Upper lobe of left lung (tissue), 4 donors: ENCODE measurements at regions not wholly inside any gene's neighbourhood (a gene's known extent, or its start where the extent isn't known, plus 50 kb on each side); places are given as distances from the start of the nearest gene placed in this dataset.

Source experiments
- POLR2AphosphoS5 ChIP-seq, 2 donors: sonication (generic); formaldehyde crosslinking; IDR thresholded peaks; one replicate each; pipeline ENCODE4 v1.5.1; 2017; ENCODE audit warnings: antibody characterized with exemption in 2 of 2
- TF ChIP-seq, protein P1 (sequence below), 6 experiments: fragments of 450-650 bp in 4 of 6; fragments of 200-600 bp in 2 of 6; sonication (generic) in 2 of 6; IDR thresholded peaks; one replicate each; pipeline ENCODE4 v1.5.1; 2016 to 2019; ENCODE audit warnings: antibody characterized with exemption in 6 of 6

- no peak for TF ChIP-seq POLR2AphosphoS5 (IDR thresholded peaks at IDR 0.05)
- TF ChIP-seq, protein P1, sequence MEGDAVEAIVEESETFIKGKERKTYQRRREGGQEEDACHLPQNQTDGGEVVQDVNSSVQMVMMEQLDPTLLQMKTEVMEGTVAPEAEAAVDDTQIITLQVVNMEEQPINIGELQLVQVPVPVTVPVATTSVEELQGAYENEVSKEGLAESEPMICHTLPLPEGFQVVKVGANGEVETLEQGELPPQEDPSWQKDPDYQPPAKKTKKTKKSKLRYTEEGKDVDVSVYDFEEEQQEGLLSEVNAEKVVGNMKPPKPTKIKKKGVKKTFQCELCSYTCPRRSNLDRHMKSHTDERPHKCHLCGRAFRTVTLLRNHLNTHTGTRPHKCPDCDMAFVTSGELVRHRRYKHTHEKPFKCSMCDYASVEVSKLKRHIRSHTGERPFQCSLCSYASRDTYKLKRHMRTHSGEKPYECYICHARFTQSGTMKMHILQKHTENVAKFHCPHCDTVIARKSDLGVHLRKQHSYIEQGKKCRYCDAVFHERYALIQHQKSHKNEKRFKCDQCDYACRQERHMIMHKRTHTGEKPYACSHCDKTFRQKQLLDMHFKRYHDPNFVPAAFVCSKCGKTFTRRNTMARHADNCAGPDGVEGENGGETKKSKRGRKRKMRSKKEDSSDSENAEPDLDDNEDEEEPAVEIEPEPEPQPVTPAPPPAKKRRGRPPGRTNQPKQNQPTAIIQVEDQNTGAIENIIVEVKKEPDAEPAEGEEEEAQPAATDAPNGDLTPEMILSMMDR (IDR thresholded peaks at IDR 0.05): no peak
Measured at GRCh38 chr10:45534572-45534971, 138.0 kb downstream of the ZFAND4 start.
